ENCODE measurements at regions not wholly inside any gene's neighbourhood (a gene's known extent, or its start where the extent isn't known, plus 50 kb on each side); places are given as distances from the start of the nearest gene placed in this dataset.

DNA sequence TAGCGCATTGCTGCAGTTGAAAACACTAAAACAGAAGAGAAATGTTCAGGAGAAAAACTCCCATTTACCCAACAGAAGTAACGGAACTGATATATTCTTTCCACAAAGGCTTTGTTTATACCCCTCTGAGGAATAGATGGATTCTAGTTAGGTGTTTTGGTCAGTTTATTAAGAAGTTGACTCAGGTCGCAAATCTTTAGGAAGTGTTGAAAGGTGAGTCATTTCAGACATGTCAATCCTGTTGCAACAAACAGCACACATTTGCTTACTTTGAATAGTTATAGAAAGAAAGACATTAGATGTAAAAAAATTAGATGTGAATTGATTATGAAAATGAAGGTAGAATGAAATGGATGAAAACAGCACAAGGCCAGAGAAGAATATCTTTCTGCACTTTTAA is 941.0 kb downstream of the KCNJ2 start:
- no peak for DNase-seq

DNA sequence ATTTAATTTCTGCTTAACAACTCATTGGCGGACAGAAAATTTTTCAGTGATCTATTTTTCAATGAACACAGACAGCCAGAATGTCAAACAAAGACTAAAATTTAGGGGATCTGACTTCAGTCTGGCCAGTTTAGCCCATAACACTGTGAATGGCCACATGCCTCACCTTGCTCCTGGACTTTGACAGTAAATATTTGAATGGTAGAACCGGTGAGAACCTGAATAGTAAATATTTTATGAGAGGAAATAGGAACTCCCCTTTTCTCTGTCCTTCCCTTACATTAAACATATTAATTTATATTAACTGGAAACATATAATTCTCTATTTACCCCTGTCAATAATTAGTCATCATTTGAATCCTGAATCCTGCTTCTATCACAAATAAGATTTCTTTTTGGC is 942.1 kb downstream of the KCNJ2 start:
- no peak for DNase-seq

DNA sequence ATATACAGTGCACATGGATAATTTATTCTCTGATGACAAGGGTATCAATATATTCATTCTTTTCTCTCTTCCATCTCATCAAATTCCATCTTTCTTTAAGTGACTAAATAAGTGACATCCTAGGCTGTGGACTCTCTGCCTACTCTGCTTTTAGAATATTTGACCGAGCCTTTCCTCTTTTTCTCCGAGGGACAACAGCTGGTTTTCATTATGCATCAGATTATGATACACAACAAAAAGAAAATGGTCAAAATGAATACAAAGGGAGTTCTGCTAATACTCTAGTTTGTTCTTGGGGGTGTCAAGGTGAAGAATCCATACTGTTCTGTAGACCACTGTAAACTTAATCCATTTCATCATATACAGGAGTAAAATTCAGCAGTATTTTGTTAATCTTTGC is 942.6 kb downstream of the KCNJ2 start:
- DNase-seq, result no peak

DNA sequence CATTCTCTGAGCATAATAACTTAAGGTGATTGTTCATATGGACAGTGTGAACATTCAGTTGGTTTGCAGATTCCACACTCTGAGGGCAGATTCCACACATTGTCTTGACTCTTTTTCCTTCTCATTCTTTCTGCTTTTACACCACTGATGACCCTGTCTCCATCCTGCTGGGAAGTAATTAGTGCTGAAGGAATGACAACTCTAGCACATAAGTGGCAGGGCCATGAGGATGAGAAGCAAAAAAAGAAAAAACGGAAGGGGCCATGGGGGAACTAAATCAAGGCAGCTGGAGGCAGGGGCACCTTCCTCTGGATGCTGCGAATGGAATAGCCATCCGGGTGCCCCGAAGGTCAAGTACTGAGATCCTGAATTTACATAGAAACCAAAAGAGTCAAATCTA is 944.0 kb downstream of the KCNJ2 start:
- no peak for DNase-seq

DNA sequence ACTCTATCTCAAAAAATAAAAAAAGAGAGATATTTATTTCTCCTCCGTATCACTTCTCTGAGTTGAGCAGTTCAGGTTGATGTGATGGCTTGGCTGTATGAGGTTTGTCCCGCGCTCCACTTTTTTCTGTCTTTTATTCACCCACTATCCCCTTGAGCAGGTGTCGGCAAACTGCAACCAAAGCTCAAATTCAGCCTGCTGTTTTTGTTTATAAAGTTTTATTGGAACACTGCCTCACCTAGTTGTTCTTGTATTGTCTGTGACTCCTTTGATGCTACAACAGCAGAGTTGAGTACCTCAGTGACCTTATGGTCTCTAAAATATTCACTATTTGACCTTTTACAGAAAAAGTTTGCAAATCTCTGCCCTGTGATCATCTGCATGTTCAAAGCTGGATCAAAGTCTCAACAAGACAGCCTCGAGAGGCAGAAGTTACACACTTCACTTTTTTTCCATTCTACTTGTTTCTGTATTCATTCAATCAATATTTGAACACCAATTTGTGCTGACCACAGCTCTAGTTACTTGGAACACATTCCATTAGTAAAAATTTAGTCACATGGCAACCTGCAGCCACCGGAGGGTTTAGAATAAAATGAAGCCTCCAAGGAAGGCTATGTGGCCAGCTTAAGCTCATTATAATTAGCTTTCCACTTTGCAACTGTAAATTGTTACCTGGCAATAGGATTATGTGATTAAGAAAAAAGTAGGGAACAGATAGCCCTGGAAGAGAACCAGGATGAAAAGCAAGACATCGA is 945.8 kb downstream of the KCNJ2 start:
- no peak for DNase-seq

DNA sequence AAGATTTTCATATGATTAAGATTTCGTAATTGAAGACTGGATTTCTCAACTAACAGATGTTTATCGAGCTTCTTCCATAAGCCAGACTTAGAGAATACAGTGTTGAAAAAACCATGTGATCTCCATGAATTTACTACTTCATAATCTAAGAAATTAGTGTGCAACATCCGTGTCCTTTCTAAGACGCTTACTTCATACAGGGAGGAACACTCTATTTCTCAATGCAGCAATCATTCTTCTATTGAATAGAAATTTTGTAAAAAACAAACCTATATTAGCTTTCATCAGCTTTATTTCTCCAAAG is 946.3 kb downstream of the KCNJ2 start:
- DNase-seq, result no peak

DNA sequence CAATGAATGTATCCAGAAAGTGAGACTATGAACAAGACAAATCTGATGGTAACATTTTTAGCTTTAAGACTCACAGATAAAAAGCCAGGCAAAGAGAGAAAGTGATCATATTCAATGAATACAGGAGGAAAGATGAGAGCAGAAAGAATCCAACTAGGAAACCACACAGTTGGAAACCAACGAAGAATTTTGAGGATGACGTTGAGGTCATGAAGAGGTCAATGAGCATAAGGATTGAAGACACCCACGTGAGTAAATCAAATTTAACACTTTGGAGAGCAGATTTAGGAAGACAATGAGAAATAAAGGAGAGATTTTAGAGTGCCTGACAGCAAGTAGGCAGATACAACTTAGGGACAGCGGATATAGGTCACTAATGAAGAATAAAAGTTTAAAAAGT is 948.1 kb downstream of the KCNJ2 start:
- no peak for DNase-seq

DNA sequence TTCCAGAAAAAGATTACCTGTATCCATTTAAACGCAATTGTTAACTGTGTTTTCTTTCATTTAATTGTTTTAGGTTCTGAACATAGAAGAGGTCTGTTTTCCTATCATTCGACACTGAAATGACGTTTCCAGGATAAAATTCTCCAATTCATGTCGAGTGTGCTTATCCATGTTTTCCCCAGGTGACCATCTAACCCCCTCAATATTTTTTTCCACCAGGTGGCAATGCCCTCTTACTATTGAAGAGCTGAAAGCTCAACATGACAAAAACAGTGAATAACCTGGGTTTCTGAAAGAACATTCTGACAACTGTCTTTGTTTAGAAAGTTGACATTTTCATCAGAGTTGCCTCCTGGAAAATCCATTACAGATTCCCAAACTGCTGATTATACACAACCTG is 948.7 kb downstream of the KCNJ2 start:
- no peak for DNase-seq

DNA sequence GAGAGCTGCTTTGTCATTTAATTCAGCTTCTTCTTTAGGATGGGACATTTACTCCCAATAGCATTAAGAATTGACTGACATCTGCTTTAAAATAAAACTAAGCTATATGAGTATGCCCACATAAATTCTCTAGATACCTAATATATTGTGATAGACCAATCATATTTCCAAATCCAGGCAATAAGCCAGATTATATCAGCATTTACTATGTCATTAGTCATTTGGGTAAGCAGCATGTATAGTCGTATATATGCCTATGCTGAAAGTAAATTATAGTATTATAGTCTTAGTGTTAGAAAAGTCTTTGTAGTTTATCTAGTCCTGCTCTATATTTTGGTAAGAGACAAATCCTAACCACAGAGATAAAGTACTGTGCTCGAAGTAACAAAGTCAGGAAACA is 958.1 kb downstream of the KCNJ2 start:
- no peak for DNase-seq

DNA sequence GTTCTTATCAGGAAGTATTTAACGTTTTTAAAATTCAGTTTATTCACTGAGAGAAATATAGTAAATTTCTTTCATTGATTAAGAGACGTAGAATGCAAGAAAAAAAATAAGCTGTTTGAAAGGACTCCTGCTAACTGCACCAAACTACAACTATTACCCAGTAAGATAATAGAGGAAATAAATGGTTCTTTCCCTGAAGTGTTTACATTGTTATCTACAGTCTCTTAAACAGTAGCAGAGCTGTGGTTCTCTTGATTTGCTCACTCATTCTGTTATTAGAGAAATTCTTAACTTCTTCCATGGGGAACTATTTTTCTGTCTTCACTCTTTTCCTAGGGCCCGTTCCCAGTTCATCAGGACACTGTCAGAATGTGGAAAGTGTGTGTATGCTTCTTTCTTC is 973.0 kb downstream of the KCNJ2 start:
- DNase-seq, result no peak

DNA sequence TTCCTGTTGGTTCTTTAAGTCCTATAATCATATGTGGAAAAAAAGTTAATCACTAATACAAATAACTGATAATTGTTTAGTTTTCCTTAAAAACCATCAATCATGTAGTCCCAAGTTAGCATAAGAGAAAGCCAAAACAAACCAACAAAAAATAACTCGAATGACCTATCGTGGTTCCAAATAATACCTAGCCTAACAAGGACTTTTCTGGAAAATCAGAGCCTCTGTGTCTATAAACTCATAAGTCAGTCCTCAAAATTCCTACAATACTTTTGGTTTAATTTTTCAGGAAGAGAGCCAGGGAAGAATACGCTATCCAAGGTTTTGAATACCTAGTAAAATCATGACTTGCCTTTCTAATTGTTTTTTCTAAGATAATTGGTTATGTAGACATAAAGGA is 975.3 kb upstream of the SOX9 start:
- DNase-seq, result no peak

DNA sequence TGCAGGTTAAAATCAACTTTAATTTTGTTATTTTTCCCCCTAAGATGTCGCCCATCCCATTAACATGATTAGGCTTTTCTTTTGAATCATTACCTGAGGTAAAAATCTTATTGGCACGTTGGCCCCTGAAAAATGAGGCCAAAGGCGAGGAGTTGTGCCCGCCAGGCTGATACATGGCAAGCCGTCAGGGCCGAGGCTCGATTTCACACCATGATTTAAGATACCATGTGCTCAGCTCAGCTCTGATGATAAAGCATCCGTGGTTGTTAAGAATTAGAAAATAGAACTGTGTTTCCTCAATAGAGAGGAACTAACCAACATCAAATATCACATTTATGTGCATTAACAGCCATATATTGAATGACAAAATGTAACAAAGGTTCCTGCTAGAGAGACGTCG is 972.9 kb upstream of the SOX9 start:
- DNase-seq, result no peak

DNA sequence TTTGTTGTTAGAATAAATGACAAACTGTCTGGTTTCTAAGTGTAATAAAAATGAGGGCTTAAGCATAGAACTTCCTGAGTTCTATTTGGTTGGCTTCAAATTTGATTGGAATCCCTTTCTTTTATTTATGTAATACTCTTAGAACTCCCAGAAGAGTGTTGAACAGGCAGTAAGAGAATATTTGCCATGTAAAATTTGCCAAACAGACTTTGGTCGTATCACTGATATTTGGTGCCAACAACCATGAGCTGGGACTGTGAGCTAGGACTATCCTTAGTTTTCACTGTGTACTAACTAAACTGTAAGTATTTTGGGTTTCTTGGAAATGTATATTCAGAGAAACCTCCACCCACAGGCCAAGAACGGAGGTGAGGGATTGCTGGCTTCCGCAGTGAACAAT is 971.2 kb upstream of the SOX9 start:
- no peak for DNase-seq

DNA sequence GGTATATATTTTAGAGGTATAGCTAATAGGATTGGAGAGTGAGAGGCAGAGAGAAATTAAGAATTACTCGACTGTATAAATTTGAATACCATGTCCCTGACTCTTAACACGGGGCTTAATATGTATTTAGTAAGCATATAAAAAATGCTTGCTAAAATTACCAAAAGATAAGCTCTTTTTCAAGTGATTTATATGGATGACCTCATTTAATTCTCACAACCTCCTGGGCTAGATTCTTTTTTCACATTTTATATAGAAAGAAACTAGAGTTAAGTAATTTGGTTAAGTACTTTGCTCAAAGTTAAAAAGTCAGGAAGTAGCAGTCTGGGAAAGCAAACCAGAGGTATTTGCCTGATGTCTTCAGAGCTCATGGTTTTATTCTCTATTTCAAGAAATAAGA is 963.5 kb upstream of the SOX9 start:
- DNase-seq, result no peak

DNA sequence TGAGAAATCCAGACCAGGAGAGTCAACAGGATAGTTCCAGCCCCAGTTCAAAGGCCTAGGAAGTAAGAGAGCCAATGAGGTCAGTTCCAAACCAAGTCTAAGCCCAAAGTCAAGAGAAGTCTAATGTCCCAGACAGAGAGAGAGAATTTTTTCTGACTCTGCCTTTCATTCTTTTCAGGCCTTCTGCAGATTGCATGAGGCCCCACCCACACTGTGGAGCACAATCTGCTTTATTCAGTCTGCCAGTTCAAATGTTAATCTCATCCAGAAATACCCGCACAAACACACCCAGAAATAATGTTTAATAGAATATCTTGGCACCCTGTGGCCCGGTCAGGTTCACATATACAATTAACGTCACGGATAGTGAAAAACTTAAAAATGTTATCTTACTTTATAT is 962.4 kb upstream of the SOX9 start:
- no peak for DNase-seq

DNA sequence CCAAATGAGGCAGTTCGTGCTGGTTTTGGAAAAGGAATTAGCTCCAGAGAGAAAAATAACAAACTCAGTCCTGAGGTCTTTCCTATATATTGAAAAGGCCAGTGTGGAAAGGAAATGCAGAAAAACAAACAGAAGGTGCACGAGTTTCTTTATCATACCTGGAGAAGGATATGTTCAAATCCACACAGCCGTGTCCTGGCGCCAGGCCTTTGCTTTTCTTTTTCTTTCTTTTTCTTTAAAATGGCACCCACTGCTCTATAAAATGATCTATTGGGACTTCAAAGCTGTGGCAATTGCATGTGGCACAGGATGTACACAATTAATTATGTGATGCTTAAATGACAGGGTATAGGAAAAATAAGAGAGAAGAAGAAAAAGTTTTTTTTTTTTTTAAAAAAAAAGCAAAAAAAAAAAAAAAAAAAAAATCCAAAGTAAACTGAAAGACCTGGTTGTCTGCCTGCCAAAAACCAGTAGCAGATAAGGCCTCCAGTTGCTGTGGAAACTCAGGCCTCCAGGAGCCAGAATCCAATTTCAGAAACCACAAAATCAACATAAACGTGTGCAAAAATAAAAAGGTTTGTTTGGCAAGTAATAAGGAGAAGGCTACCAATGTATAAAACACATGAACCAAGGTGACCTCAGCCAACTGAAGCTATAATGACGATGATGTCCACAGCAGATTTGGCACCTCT is 957.6 kb upstream of the SOX9 start:
- DNase-seq, result no peak

DNA sequence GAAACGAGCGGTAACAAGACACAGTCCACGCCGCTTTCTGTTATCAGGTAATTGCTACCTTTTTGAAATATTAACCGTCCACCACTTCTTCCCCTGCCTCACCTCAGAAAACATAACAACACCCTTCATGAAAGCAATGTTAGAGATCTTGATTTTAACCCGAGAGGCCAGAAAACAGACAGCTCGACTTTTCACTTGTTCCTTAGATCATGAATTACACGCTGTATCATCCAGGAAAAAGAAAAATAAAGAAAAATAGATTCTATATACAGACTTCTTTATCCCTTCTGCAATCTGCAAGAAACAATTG is 957.1 kb upstream of the SOX9 start:
- DNase-seq, result no peak

DNA sequence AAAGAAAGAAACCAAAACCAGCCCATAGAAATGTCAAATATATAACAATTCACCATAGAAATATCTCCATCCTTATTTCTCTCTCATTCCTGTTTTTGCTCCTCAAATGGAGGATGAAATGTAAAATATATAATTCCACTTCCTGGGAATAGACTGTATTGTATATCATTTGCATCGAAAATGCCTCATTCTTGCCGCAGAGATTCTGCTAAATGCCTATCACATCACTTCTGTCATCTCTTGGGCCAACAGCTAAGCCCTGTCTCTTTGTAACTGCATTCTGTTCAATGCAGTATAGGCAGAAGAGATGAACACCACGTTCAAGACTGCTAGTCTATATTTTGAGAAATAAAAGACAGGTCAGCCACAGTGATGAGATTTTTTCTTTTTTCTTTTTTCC is 956.3 kb upstream of the SOX9 start:
- DNase-seq, result no peak

DNA sequence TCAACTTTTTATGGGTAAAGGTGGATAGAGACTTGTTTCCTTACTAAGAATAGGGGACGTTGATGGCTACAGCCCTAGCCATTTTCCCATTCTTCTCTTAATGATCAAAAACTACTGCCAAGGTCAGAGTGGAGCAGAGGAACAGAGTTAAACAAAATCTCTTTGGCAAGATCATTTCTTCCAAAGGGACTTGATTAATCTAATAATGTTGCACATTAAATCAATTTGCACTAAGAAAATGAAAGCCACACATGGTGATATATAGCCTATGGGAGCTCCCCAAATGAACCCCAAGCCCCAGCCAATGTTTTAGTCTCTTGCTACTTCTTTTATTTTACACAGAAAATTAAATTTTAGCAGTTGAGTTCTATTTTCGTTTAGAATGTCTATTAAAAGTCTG is 954.5 kb upstream of the SOX9 start:
- DNase-seq, result no peak

DNA sequence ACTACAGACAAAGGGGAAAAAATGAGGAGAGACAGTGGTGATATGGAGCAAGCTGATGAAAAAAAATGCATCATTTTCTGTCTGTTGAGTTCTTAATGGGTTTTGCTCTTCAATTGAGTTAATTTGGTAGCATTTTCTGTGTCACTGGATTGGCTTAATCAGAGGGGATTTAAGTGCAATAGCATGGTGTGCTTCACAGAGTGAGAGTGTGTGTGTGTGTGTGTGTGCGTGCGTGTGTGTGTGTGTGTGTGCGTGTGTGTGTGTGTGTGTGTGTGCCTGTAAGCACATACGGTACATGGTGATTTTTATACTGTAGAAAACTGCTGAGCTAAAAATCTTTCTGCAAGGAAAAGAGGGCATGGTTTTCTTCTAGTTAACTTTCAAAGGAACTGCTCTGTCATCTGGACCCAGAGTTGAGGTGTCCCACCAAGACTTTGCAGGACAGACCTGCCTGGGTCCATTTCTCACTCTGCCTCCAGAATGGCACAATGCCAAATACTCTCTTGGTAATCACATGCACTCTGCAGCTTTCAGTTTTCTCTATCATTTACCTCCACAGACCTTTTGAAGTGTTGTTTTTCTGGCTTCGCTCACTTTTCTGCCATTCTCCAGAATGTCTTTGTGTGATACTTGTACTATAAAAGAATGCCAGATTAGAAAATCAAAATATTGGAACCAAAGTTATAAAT is 952.6 kb upstream of the SOX9 start:
- DNase-seq, result no peak

DNA sequence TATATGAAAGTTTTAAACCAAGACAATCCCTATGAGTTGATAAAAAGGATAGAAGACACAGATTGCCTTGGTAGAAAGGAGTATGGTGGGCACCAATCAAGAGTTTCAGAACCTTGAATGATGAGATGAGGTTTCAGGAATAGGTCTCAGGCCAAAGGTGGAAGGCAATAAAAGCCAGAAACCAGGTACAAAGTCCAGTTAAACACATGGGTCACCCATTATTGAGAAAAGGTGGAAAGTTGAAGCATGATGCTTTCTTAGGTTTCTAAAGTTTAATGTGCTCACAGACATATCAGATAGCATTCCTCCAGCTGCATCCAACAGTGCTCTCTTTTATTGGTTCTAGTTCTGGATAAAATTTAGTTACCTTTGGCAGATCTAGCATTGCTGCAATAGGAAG is 950.8 kb upstream of the SOX9 start:
- no peak for DNase-seq

DNA sequence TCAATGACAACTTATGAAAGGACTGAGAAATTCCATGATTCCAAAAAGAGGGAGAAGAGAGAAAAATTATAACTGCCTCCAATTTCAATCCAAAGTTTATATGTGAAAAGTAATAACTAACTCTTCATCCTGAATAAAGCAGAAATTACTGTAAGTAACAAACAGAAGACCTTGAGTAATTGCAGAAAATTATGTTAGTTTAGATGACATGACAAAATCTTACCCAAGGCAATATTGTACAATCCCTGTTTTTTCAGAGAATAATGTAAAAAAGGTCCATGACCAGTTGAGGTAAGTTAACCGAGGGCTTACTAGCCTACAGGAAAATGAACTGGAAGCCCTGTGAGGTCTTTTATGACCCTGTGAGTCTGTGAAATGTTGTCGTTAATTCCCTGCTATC is 949.5 kb upstream of the SOX9 start:
- no peak for DNase-seq

DNA sequence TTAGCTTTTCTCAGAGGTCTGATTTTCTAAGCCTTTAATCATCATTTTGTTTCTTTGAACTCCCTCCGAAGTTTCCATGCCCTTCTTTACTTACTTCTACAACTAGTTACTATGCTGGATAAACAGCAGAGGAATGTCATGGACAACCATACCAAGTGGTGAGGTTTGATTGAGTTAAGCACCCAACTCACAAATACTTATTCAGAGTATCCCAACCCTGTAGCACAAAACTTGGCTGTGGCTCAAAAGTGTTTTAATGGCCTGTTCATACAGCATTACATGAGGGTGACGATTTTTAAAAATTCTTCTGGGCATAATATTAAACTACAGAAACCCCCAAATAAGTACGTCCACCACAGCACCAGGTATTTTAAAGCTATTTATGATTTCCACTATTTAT is 946.8 kb upstream of the SOX9 start:
- no peak for DNase-seq

DNA sequence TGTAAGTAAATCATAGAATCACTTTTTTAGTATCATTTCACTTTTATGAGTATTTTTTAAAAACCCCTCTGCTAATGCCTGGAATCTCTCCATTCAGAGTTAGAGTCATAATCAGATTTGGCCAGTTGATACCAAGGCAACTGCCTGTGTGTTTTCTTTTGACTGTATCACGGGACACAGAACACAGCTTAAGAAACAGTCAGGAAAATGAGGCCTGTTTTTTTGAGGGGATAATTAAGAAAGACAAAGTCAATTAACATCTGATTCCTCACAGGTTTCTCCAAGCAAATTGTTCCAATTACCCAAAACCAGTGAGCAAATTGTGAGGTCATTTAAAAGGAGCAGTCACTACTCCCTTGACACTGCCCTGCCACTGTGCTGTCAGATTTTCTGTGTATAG is 944.5 kb upstream of the SOX9 start:
- DNase-seq, result no peak

DNA sequence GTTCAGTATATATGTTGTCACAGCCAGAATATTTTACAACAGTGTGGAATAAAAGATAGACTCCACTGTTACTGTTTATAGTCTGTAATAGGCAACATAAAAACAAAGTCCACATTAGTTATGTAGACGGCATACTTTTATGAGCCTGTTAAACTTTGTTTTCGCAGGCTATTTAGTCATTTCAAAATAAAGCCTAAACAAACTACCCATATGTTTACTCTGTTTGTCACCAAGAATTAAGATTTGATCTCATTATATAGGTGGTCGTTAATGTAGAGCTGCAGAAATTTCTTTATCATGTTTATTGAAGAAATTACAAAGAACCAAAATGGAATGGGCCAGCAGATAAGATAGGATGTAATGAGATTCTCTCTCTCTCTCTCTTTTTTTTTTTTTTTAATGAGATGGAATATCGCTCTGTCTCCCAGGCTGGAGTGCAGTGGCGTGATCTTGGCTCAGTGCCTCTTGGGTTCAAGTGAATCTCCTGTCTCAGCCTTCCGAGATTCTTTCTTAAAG is 943.8 kb upstream of the SOX9 start:
- DNase-seq, result no peak

Measured in amniotic stem cell (primary cell).